Amniotic epithelial cell (primary cell): ENCODE measurements at regions not wholly inside any gene's neighbourhood (a gene's known extent, or its start where the extent isn't known, plus 50 kb on each side); places are given as distances from the start of the nearest gene placed in this dataset.

Experiments used
- DNase-seq: peaks from one replicate; pipeline ENCODE4 v3.0.0-alpha.2; 2010; ENCODE audit warnings: low read depth

DNA sequence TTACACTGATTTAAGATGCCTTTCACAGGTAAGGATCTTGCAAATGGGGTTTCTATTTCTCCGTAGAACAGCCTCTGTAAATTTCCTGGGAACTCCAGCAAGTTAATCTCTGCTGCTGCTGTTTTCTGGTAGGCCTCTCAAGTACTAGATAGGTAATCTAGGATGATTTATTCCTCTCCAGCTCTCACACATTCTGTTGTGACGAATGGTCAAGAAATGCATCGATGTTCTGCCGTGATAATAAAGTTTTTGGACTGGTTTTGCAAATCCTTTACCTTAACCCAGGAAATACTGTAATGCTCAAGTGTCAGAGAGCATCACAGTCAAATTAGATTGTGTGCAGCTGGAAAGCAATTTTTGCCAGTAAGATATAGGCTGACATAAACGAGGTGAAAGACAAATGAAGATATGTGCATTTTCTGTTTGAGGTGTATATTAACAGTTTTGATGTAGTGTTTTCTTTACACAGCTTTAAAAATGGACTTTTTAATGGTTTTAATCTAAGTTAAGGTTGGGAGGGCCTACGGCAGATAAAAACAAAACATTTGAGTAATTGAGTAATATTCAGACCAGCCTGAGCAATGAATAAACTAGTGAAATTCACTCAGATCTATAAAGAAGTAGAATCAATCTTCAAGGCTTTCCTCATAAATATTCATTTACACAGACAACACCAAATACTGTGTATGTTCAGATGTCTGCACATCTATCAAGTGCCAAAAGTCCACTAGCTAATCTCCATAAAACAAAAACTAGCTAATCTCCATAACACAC is 300.6 kb upstream of the EDIL3 start:
- peak; percentile 64 for DNase-seq

- DNase-seq: no peak
Measured at GRCh38 chr5:84683594-84683993, 298.9 kb upstream of the EDIL3 start.

DNA sequence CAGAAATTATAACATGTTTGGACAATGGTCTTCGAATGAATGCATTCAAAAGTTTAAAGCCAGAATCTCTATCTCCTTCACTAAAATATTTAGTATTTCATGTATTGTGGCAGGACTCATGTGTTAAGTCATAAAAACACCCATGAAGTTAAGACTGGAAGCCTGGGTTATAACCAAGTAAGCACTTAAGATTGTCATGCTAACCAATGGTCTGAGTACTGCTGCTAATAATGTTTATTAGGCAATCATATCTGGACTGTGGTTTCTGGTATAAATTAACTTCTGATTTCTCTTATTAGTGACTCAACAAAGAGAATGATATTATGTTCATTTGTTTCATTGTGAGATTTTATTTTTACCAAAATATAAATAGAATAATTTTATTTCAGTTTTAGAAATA is 297.9 kb upstream of the EDIL3 start:
- peak; percentile 80 for DNase-seq

DNA sequence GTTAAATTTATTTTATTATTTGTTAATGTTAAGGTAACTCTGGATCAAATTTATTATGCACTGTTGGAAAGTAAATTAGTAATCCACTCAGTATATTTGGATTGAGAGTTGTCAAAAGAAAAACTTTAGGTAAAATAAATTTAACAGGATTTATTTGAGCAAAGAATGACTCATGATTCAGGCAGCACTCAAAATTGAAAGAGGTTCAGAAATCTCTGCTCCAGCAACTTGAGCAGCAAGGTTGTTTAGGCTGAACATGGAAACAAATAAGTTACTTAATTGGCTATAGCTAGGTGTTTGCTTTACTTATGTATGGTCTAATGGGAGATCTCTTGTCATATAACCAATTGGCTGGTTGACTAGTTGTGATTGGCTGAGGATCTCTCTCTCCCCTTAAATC is 296.2 kb upstream of the EDIL3 start:
- no peak for DNase-seq

GRCh38 chr5:84673785-84674184 is 289.1 kb upstream of the EDIL3 start:
- no peak for DNase-seq

GRCh38 chr5:84667576-84667975 is 282.9 kb upstream of the EDIL3 start:
- peak; percentile 20 for DNase-seq

GRCh38 chr5:84650429-84650828 is 265.7 kb upstream of the EDIL3 start:
- DNase-seq: no peak

DNA sequence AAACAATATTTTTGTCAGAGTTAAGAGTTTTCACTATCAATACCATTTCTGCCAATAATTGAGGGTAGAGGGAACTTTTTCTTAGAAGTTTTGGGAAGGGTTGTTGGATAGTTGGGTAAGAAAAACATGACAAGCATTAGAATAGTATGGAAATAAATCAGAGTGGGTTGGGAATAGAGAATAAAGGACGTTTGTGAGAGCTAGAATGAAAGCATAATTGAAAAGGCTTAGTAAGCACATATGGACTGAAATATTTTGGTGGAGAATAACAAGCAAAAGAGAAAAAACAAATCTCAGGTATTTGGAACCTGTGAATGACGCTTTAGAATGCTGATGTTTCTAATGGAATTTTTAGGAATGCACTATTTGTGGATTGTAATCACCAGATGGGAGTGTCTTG is 262.9 kb upstream of the EDIL3 start:
- no peak for DNase-seq

- DNase-seq: peak; percentile 50
Measured at GRCh38 chr5:84642795-84643194, 258.1 kb upstream of the EDIL3 start.

- no peak for DNase-seq
Measured at GRCh38 chr5:84642324-84642723, 257.6 kb upstream of the EDIL3 start.

DNA sequence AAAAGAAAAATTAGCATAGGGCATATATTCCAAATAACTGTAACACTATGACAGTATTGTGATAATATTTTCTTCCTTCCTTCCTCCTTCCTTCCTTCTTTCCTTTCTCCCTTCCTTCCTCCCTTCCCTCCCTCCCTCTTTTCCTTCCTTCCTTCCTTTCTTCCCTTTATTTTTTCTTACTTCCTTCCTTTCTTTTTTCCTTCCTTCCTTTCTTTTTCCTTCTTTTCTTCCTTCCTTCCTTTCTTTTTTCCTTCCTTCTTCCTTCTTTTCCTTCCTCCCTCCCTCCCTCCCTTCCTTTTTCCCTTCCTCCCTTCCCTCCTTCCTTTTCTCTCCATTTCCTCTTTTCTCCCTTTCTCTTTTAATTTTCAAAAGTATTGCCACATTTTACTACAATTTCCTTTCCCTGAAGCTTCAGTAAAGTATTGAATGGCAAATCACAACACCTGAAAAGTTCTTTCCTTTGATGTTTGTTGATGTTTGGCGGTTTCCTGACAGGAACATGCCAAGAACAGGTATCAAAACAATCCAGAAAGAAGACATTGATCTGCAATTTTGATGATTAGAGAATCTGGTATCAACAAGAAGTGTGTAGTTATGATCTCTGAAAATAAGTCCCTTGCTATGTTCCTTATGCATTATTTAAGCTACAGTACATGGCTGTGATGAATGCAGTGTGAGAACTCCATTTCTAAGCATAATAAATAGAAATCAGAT is 253.1 kb upstream of the EDIL3 start:
- no peak for DNase-seq

DNA sequence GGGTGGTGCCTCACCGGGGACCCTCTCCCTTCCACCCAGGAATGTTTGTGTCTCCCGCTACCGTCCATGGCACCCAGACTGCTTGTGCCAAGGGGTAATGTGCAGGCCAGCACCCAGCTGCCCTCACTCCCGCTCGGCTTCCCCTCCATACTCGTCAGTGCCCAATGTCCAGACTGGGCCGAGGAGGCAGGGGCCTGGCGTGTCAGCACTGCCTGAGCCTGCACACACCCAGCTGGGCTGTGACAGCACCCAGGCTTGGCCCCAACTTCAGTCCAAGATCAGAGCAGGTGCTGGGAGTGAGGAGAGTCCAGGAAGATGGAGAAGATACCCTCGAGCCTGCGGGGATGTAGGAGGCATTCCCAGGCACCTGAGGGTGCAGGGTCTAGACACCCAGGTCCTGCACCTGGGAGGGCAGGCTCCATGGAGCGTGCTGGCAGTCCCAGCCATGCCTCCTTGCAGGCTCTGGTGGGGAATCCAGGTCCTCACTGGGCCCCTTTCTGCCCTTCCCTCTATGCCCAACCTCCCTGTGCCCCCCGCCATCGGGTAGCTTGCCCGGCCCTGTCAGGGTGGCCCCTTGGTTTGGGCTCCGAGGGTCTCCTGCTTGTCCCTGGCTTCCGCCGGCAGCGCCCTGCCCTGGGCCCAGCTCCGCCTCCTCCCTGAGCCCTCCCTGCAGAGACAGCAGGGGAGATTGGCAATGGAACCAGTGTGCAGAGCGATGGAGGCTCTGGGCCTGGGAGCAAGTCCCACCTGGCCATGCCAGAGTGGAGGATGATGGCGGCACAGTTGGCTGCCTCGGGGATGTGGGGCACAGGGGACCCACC is 250.8 kb upstream of the EDIL3 start:
- no peak for DNase-seq

- DNase-seq: peak; percentile 63
Measured at GRCh38 chr5:84634256-84634655, 249.6 kb upstream of the EDIL3 start.

GRCh38 chr5:84632418-84632817 is 247.7 kb upstream of the EDIL3 start:
- DNase-seq: no peak

DNA sequence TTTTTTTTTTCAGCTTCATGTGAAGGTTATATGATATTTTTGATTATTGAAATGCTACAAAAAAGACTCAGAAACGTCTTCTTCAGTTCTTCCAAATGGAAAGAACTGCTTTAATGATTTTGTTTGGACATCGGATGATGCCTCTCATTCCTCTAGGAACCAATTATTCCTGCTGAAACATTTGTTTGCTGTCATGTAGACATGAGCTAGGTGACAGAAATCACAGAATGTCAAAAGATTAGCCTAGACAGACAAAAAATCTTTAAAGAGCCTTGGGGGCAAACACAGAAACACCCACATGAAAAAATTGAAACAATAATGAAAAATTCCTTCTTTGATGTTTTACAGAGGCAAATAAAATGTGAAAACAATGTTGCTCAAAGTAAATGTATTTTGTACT is 244.2 kb upstream of the EDIL3 start:
- no peak for DNase-seq

DNA sequence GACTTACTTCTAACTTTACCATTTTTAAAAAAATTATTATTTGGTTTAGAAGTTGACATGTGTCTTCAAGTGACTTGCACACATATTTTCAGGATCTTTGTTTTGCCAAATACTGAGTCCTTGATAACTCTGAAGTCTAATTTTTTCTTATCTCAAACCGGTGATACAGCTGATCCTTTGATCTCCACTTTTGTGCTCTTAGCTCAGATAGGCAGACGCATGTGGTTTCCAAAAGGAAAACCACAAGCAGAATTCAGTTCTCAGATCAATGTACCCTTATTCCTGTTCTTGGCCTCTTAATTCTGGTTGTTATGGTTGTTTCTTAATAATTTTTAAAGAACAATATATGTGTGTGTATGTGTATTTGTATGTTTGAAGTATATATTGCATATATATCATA is 238.3 kb upstream of the EDIL3 start:
- peak; percentile 30 for DNase-seq

DNA sequence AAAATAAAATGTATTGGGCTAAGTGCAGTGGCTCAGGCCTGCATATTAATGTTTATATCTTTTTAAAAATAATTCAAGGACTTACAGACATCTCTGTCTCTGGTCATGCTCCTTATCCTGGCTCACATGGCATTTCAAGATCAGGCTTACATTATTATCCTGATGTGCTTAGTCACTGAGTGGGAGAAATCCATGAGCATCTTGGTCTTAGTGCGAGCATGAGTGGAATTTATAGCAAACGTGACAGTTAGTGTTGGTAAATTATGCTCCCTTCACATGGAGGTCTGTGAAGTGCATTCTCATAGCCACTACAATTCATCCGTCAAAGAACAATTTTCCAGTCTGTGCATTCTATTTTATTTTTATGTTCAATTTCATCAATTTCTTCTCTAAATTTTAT is 237.8 kb upstream of the EDIL3 start:
- DNase-seq: peak; percentile 91

DNA sequence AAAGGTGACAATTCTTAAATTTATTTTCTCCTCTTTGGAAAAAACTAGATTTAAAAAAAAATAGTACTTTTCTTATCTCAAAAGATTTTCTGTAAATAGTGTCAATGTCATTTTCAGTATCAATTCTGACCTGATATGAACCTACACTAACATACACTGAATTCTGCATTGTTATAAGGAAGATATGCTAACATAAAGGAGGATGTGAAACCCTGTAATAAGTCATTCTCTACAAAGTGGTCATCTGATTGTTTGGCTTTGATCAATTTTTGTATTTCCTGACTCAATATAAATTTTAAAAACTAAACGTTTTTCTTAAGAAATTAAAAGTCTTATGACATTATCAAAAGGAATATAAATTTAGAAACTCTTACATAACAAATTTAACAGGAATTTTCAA is 233.6 kb upstream of the EDIL3 start:
- no peak for DNase-seq

DNA sequence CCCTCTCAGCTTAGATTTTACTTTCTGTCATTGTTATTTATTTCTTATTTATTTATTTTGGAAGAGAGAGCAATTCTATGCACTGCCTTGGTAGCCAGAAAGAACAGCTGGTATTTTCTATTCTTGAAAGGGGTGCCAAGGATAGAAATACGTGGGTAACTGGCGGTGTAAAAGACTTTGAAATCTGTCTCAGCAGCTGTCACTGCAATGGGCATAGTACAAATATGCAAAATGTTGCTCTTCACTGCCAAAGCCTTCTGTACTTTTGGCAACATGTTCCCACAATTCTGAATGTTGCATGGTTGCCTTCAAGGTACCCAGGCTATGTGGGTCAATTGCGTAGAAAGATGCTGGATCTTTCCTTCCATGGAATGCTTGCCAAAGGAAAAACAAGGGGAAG is 230.2 kb upstream of the EDIL3 start:
- DNase-seq: no peak

DNA sequence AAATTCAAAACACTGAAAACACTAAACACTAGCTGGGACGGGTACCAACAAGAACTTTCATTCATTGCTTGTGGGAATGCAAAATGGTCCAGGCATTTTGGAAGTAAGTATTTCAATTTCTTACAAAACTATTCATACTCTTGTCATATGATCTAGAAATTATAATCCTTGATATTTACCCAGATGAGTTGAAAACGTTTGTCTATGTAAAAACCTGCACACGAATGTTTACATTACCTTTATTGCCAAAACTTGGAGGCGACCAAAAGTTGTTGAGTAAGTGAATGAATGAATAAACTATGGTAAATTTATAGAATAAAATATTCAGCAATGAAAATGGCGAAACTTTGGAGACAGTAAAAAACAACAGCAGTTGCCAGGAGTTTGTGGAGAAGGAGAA is 222.1 kb upstream of the EDIL3 start:
- no peak for DNase-seq

DNA sequence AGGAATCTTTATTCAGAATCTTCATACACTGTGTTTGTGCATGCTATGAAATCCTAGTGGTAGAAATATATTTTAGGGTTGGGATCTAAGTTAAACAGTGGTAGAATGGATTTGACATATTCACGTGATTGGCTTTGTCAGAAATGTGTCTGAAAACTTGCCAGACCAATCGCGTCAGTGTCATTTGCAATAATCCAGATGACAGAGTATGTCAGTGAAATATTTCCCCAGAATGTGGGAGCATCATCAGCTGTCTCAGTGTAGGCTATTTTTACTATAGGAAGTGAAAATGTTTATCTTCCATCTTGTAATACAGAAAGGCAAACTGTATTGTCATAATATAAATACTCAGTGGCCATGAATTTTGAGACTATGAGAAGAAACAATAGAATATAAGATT is 220.6 kb upstream of the EDIL3 start:
- DNase-seq: no peak

- peak; percentile 93 for DNase-seq
Measured at GRCh38 chr5:84603568-84604185, 219.0 kb upstream of the EDIL3 start.
